ENCODE measurements at regions not wholly inside any gene's neighbourhood (a gene's known extent, or its start where the extent isn't known, plus 50 kb on each side); places are given as distances from the start of the nearest gene placed in this dataset.
"Not testable (repeated sequence)": the region's sequence is repeated elsewhere in the genome, so short reads cannot be mapped to it uniquely, and the experiment has no call there.

DNA sequence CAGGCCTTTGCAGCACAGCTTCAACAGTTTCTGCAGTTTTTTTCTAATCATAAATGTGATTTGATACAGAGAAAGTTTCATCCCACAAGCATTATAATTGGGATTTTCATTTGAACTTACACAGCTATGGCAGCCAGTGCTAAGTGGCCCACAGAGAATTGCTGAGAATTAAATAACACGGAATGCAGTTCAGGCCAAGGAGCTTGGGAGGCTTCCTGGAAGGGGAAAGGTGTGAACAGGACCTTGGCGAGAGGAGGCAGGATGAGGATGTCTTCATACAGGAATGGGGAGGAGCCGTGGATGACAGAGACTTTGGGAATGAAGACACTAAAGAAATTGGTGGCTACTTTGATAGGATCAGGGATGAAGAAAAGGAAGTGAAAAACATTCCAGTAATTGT lies 95.3 kb downstream of the ZNF22 start:
- POLR2A ChIA-PET = no interaction called here
- H3K9me3 ChIP-seq (ENCODE audit: control insufficient read depth, insufficient read depth, low read depth, low read length) = no peaks in the 10 kb centered on the region
- H3K36me3 ChIP-seq (ENCODE audit: control insufficient read depth in 2 of 2, insufficient read depth in 1 of 2, low read length in 2 of 2) = no peaks in the 10 kb centered on the region
- CTCF ChIA-PET = no interaction called here
- no peak overlapping the region for H3K4me3 ChIP-seq (ENCODE audit: low read depth, low read length)
- TF ChIP-seq ZNF571 (tag by site-specific recombination; IDR thresholded peaks at IDR 0.05) = no peak
- TF ChIP-seq ZNF521 (tag by site-specific recombination; IDR thresholded peaks at IDR 0.05) = no peak
- TF ChIP-seq, protein P1, sequence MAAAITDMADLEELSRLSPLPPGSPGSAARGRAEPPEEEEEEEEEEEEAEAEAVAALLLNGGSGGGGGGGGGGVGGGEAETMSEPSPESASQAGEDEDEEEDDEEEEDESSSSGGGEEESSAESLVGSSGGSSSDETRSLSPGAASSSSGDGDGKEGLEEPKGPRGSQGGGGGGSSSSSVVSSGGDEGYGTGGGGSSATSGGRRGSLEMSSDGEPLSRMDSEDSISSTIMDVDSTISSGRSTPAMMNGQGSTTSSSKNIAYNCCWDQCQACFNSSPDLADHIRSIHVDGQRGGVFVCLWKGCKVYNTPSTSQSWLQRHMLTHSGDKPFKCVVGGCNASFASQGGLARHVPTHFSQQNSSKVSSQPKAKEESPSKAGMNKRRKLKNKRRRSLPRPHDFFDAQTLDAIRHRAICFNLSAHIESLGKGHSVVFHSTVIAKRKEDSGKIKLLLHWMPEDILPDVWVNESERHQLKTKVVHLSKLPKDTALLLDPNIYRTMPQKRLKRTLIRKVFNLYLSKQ (tag by site-specific recombination; IDR thresholded peaks at IDR 0.05; ENCODE audit: borderline replicate concordance) = no peak
- no peak for TF ChIP-seq EGR2 (tag by site-specific recombination; IDR thresholded peaks at IDR 0.05; ENCODE audit: low read depth)
- H3K27ac ChIP-seq (ENCODE audit: extremely low read depth, low read depth, low read length) = no peak overlapping the region
- H3K4me1 ChIP-seq (ENCODE audit: control insufficient read depth, insufficient read depth, low read length) = no peaks in the 10 kb centered on the region

DNA sequence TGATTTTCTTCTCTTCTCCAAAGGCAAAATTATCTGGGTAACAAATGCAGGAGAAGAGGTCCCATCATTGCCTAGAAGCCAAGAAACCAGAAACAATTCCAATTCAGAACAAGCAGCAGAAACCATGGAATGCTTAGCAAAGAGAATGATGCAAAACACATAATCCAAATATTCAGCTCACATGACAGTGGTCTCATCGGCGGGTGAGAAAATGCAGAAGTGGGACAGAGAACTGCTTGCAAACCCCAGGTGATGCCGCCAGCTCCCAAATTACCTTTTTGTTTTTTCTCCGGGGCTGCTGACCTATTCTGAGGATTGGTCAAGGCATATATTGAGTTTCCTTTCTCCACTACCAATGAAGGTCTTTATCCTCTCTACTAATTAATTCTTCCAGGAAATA lies 99.7 kb downstream of the ZNF22 start:
- H3K36me3 ChIP-seq (ENCODE audit: control insufficient read depth in 2 of 2, insufficient read depth in 1 of 2, low read length in 2 of 2) = no peaks in the 10 kb centered on the region
- ChIA-PET POLR2A (no interaction called here), CTCF (no interaction called here)
- no peak overlapping the region for H3K4me3 ChIP-seq (ENCODE audit: low read depth, low read length)
- H3K27ac ChIP-seq (ENCODE audit: extremely low read depth, low read depth, low read length) = no peak overlapping the region
- H3K9me3 ChIP-seq (ENCODE audit: control insufficient read depth, insufficient read depth, low read depth, low read length) = no peaks in the 10 kb centered on the region
- H3K4me1 ChIP-seq (ENCODE audit: control insufficient read depth, insufficient read depth, low read length) = no peaks in the 10 kb centered on the region
- TF ChIP-seq ZNF121 (tag by site-specific recombination; IDR thresholded peaks at IDR 0.05) (no peak), ZNF394 (tag by site-specific recombination; IDR thresholded peaks at IDR 0.05; ENCODE audit: borderline replicate concordance) (no peak), ZBTB48 (tag by site-specific recombination; IDR thresholded peaks at IDR 0.05) (no peak), ZNF529 (tag by site-specific recombination; IDR thresholded peaks at IDR 0.05; ENCODE audit: insufficient replicate concordance) (no peak), ZNF324 (tag by site-specific recombination; IDR thresholded peaks at IDR 0.05) (no peak), HOXC10 (CRISPR knock-in tag; IDR thresholded peaks at IDR 0.05) (no peak)
- TF ChIP-seq, protein P2, sequence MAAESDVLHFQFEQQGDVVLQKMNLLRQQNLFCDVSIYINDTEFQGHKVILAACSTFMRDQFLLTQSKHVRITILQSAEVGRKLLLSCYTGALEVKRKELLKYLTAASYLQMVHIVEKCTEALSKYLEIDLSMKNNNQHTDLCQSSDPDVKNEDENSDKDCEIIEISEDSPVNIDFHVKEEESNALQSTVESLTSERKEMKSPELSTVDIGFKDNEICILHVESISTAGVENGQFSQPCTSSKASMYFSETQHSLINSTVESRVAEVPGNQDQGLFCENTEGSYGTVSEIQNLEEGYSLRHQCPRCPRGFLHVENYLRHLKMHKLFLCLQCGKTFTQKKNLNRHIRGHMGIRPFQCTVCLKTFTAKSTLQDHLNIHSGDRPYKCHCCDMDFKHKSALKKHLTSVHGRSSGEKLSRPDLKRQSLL (tag by site-specific recombination; IDR thresholded peaks at IDR 0.05) = no peak
- TF ChIP-seq, protein P3, sequence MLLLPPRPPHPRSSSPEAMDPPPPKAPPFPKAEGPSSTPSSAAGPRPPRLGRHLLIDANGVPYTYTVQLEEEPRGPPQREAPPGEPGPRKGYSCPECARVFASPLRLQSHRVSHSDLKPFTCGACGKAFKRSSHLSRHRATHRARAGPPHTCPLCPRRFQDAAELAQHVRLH (tag by site-specific recombination; IDR thresholded peaks at IDR 0.05) = no peak

DNA sequence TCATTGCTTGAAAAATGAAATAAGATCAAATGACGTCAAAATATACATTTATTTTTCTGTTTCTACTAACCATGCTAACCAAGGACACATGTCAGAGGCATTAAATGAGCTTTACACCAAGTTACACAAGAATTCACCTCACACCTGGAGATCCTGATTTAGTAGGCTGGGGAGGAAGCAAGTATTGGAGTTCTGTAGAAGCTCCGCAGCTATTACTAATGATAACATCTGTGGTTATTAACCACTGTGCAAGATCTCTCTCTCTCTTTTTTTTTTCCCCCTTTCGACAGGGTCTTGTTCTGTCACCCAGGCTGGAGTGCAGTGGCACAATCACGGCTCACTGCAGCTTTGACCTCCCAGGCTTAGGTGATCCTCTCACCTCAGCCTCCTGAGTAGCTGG lies 104.0 kb downstream of the ZNF22 start:
- no peak overlapping the region for H3K4me3 ChIP-seq (ENCODE audit: low read depth, low read length)
- no peaks in the 10 kb centered on the region for H3K4me1 ChIP-seq (ENCODE audit: control insufficient read depth, insufficient read depth, low read length)
- H3K36me3 ChIP-seq (ENCODE audit: control insufficient read depth in 2 of 2, insufficient read depth in 1 of 2, low read length in 2 of 2) = no peaks in the 10 kb centered on the region
- ChIA-PET CTCF (no interaction called here), POLR2A (no interaction called here)
- no peak for TF ChIP-seq ZNF571 (tag by site-specific recombination; IDR thresholded peaks at IDR 0.05)
- TF ChIP-seq GFI1B (tag by site-specific recombination; IDR thresholded peaks at IDR 0.05) = no peak
- TF ChIP-seq YY1 (tag by site-specific recombination; IDR thresholded peaks at IDR 0.05) = no peak
- TF ChIP-seq ZNF19 (tag by site-specific recombination; IDR thresholded peaks at IDR 0.05; ENCODE audit: low read depth) = no peak
- TF ChIP-seq ZNF664 (tag by site-specific recombination; IDR thresholded peaks at IDR 0.05) = no peak
- TF ChIP-seq RBAK (tag by site-specific recombination; IDR thresholded peaks at IDR 0.05) = no peak
- TF ChIP-seq, protein P4, sequence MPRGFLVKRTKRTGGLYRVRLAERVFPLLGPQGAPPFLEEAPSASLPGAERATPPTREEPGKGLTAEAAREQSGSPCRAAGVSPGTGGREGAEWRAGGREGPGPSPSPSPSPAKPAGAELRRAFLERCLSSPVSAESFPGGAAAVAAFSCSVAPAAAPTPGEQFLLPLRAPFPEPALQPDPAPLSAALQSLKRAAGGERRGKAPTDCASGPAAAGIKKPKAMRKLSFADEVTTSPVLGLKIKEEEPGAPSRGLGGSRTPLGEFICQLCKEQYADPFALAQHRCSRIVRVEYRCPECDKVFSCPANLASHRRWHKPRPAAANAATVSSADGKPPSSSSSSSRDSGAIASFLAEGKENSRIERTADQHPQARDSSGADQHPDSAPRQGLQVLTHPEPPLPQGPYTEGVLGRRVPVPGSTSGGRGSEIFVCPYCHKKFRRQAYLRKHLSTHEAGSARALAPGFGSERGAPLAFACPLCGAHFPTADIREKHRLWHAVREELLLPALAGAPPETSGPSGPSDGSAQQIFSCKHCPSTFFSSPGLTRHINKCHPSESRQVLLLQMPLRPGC (tag by site-specific recombination; IDR thresholded peaks at IDR 0.05) = no peak
- TF ChIP-seq ZNF660 (tag by site-specific recombination; IDR thresholded peaks at IDR 0.05) = no peak
- TF ChIP-seq MEIS1 (CRISPR knock-in tag; IDR thresholded peaks at IDR 0.05; ENCODE audit: borderline replicate concordance) = no peak
- no peak overlapping the region for H3K27ac ChIP-seq (ENCODE audit: extremely low read depth, low read depth, low read length)
- H3K9me3 ChIP-seq (ENCODE audit: control insufficient read depth, insufficient read depth, low read depth, low read length) = no peaks in the 10 kb centered on the region

DNA sequence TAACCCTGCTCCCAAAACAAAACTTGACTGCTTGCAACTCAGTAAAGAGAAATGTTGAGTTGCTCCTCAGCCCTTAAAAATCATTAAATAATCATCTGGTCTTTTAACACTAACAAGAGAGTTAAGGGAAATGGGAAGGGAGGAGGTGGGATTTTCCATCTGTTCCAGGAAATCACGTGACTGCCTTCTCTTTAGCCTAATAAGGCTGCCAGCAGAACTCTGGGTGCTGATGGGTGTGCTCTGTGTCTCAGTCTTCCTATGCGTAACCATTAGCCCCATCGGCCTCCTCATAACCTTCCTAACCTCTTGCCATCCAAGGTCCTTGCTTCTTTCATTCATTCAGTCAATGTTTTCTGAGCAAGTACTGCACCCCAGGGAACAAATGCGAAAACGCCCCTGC lies 104.6 kb downstream of the ZNF22 start:
- POLR2A ChIA-PET; H3K27ac ChIP-seq (ENCODE audit: extremely low read depth, low read depth, low read length); H3K4me1 ChIP-seq (ENCODE audit: control insufficient read depth, insufficient read depth, low read length); CTCF ChIA-PET; H3K4me3 ChIP-seq (ENCODE audit: low read depth, low read length); H3K9me3 ChIP-seq (ENCODE audit: control insufficient read depth, insufficient read depth, low read depth, low read length); H3K36me3 ChIP-seq (ENCODE audit: control insufficient read depth in 2 of 2, insufficient read depth in 1 of 2, low read length in 2 of 2): not testable (repeated sequence)

Data from HEK293 (cell line).